ENCODE measurements at regions not wholly inside any gene's neighbourhood (a gene's known extent, or its start where the extent isn't known, plus 50 kb on each side); places are given as distances from the start of the nearest gene placed in this dataset.

DNA sequence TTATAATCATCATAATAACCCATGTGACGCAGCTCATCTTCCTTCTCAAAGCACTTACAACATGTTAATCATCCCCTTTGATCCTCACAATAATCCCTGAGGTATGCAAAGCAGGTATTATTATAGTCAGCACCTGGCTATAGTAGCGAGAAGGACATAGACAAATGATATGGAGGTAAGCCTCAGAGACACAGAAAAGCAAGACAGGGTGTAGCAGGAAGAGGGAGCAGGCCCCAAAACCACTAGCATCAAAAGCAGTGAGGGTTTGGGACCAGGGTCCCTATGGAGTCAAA lies 139.2 kb upstream of the SLC30A5 start:
- TF ChIP-seq, protein P1, sequence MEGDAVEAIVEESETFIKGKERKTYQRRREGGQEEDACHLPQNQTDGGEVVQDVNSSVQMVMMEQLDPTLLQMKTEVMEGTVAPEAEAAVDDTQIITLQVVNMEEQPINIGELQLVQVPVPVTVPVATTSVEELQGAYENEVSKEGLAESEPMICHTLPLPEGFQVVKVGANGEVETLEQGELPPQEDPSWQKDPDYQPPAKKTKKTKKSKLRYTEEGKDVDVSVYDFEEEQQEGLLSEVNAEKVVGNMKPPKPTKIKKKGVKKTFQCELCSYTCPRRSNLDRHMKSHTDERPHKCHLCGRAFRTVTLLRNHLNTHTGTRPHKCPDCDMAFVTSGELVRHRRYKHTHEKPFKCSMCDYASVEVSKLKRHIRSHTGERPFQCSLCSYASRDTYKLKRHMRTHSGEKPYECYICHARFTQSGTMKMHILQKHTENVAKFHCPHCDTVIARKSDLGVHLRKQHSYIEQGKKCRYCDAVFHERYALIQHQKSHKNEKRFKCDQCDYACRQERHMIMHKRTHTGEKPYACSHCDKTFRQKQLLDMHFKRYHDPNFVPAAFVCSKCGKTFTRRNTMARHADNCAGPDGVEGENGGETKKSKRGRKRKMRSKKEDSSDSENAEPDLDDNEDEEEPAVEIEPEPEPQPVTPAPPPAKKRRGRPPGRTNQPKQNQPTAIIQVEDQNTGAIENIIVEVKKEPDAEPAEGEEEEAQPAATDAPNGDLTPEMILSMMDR (IDR thresholded peaks at IDR 0.05): no peak
- no peak for TF ChIP-seq POLR2A (IDR thresholded peaks at IDR 0.05)
- no peak for TF ChIP-seq POLR2AphosphoS5 (IDR thresholded peaks at IDR 0.05)

All from transverse colon (tissue), 4 donors.